ENCODE measurements at regions not wholly inside any gene's neighbourhood (a gene's known extent, or its start where the extent isn't known, plus 50 kb on each side); places are given as distances from the start of the nearest gene placed in this dataset.

- H3K4me1 ChIP-seq (ENCODE audit: insufficient read depth, low read length) = no peaks in the 10 kb centered on the region
- no peaks in the 10 kb centered on the region for H3K79me2 ChIP-seq (ENCODE audit: insufficient read depth, low read length)
- H3K27ac ChIP-seq (ENCODE audit: insufficient read length, low read depth, low read length) = no peak overlapping the region
- H2AK5ac ChIP-seq (ENCODE audit: insufficient read length, low read length) = no peak overlapping the region
- H4K8ac ChIP-seq (replicated peaks; ENCODE audit: insufficient read length, low read depth, low read length) = no peak overlapping the region
- H2BK5ac ChIP-seq (ENCODE audit: insufficient read length, low read length) = no peak overlapping the region
- H3T11ph ChIP-seq (ENCODE audit: low read length) = no peak overlapping the region
- no peak overlapping the region for H4K5ac ChIP-seq (ENCODE audit: insufficient read length, low read depth, low read length)
- H3K4me1 Mint-ChIP-seq = peaks cover 2 to 3% of the 10 kb centered on the region in 2 experiments; a peak in 3 of 4 replicates
- no peaks in the 10 kb centered on the region for H3K27me3 Mint-ChIP-seq (ENCODE audit: low read depth)
- WGBS (ENCODE audit: extremely low coverage, insufficient read length, low lambda C conversion rate) = no CpG with 5 or more reads among the region's 4 CpGs
- H2BK15ac ChIP-seq (ENCODE audit: low read depth, low read length) = no peak overlapping the region
- TF ChIP-seq, protein P1, sequence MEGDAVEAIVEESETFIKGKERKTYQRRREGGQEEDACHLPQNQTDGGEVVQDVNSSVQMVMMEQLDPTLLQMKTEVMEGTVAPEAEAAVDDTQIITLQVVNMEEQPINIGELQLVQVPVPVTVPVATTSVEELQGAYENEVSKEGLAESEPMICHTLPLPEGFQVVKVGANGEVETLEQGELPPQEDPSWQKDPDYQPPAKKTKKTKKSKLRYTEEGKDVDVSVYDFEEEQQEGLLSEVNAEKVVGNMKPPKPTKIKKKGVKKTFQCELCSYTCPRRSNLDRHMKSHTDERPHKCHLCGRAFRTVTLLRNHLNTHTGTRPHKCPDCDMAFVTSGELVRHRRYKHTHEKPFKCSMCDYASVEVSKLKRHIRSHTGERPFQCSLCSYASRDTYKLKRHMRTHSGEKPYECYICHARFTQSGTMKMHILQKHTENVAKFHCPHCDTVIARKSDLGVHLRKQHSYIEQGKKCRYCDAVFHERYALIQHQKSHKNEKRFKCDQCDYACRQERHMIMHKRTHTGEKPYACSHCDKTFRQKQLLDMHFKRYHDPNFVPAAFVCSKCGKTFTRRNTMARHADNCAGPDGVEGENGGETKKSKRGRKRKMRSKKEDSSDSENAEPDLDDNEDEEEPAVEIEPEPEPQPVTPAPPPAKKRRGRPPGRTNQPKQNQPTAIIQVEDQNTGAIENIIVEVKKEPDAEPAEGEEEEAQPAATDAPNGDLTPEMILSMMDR (conservative IDR thresholded peaks at IDR 0.05) = no peak
- no peak overlapping the region for H2BK120ac ChIP-seq (ENCODE audit: low read depth, low read length, poor library complexity, severe bottlenecking)
- no peak overlapping the region for H3K14ac ChIP-seq (ENCODE audit: insufficient read depth, low read length)
- no peak overlapping the region for H3K18ac ChIP-seq (ENCODE audit: insufficient read length, low read depth, low read length)
- H3K36me3 Mint-ChIP-seq (ENCODE audit: insufficient read depth in 1 of 3, low read depth in 3 of 3) = peaks cover 0 to 3% (median 0%) of the 10 kb centered on the region in 3 experiments; a peak in 2 of 7 replicates
- no peak overlapping the region for H3K9ac ChIP-seq (ENCODE audit: extremely low read depth, insufficient read length, low read length)
- H3K9me3 Mint-ChIP-seq = peaks cover 0 to 2% of the 10 kb centered on the region in 2 experiments; a peak in 2 of 5 replicates
- H4K20me1 ChIP-seq (ENCODE audit: control insufficient read depth, insufficient read depth, insufficient read length) = no peaks in the 10 kb centered on the region
- H3K56ac ChIP-seq (ENCODE audit: insufficient read length, low read depth, low read length) = no peak overlapping the region
- H2BK20ac ChIP-seq (ENCODE audit: low read depth, low read length, poor library complexity, severe bottlenecking) = no peak overlapping the region
- H3K4me3 Mint-ChIP-seq = no peak overlapping the region
- H3K23ac ChIP-seq (ENCODE audit: insufficient read length, low read depth, low read length) = no peak overlapping the region
- H3K27ac Mint-ChIP-seq = no peak overlapping the region
- H3K79me1 ChIP-seq (ENCODE audit: insufficient read depth, low read depth, low read length, poor library complexity, severe bottlenecking) = no peaks in the 10 kb centered on the region
- H2BK12ac ChIP-seq (ENCODE audit: insufficient read length, low read depth, low read length) = no peak overlapping the region
- H3K9me3 ChIP-seq (ENCODE audit: control insufficient read depth, low read depth, low read length) = no peaks in the 10 kb centered on the region
- no peaks in the 10 kb centered on the region for H3K27me3 ChIP-seq (ENCODE audit: insufficient read depth, low read length)
- H3K4ac ChIP-seq (ENCODE audit: low read depth, low read length) = no peak overlapping the region
- DNase-seq = no peak
- no peak overlapping the region for H3K4me2 ChIP-seq (ENCODE audit: insufficient read depth, insufficient read length, low read length)
- H2AFZ ChIP-seq (ENCODE audit: low read length) = no peak overlapping the region
- H3K23me2 ChIP-seq (ENCODE audit: insufficient read length, low read depth, low read length, poor library complexity, severe bottlenecking) = no peaks in the 10 kb centered on the region
- H4K91ac ChIP-seq (ENCODE audit: insufficient read length, low read depth, low read length) = no peak overlapping the region
These were observed 113.7 kb upstream of the ADAMTS16 start for GRCh38 chr5:5026409-5026785.

All from H9 (cell line).